ENCODE measurements at regions not wholly inside any gene's neighbourhood (a gene's known extent, or its start where the extent isn't known, plus 50 kb on each side); places are given as distances from the start of the nearest gene placed in this dataset.
"Not testable (repeated sequence)": the region's sequence is repeated elsewhere in the genome, so short reads cannot be mapped to it uniquely, and the experiment has no call there.

DNA sequence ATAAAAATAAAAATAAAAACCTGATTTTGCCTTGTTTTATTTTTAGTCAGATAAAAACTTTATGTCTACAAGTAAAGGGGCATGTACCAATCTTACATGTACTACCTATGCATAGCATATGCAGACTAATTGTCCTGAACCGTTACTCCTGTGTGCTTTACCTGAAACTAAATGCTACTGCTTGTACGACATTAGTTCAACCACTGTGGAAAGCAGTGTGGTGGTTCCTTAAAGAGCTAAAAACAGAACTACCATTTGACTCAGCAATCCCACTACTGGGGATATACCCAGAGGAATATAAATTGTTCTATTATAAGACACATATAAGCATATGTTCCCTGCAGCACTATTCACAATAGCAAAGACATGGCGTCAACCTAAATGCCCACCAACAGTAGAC, 426.0 kb upstream of the PMFBP1 start:
- no peak overlapping the region for H3K27ac Mint-ChIP-seq (ENCODE audit: unreplicated experiment)
- H3K4me3 Mint-ChIP-seq (ENCODE audit: unreplicated experiment), result no peak overlapping the region
- no peaks in the 10 kb centered on the region for H3K4me1 Mint-ChIP-seq (ENCODE audit: unreplicated experiment)
- H3K9me3 Mint-ChIP-seq (ENCODE audit: unreplicated experiment), result no peaks in the 10 kb centered on the region
- no peak for DNase-seq (ENCODE audit: low spot score)
- TF ChIP-seq, protein P1, sequence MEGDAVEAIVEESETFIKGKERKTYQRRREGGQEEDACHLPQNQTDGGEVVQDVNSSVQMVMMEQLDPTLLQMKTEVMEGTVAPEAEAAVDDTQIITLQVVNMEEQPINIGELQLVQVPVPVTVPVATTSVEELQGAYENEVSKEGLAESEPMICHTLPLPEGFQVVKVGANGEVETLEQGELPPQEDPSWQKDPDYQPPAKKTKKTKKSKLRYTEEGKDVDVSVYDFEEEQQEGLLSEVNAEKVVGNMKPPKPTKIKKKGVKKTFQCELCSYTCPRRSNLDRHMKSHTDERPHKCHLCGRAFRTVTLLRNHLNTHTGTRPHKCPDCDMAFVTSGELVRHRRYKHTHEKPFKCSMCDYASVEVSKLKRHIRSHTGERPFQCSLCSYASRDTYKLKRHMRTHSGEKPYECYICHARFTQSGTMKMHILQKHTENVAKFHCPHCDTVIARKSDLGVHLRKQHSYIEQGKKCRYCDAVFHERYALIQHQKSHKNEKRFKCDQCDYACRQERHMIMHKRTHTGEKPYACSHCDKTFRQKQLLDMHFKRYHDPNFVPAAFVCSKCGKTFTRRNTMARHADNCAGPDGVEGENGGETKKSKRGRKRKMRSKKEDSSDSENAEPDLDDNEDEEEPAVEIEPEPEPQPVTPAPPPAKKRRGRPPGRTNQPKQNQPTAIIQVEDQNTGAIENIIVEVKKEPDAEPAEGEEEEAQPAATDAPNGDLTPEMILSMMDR (IDR thresholded peaks at IDR 0.05; ENCODE audit: unreplicated experiment), result no peak
- H3K36me3 Mint-ChIP-seq (ENCODE audit: low read depth, unreplicated experiment), result no peaks in the 10 kb centered on the region
- peaks cover 1% of the 10 kb centered on the region for H3K27me3 Mint-ChIP-seq (ENCODE audit: unreplicated experiment)

GRCh38 chr16:72596373-72596772, 424.4 kb upstream of the PMFBP1 start:
- no peaks in the 10 kb centered on the region for H3K36me3 Mint-ChIP-seq (ENCODE audit: low read depth, unreplicated experiment)

DNA sequence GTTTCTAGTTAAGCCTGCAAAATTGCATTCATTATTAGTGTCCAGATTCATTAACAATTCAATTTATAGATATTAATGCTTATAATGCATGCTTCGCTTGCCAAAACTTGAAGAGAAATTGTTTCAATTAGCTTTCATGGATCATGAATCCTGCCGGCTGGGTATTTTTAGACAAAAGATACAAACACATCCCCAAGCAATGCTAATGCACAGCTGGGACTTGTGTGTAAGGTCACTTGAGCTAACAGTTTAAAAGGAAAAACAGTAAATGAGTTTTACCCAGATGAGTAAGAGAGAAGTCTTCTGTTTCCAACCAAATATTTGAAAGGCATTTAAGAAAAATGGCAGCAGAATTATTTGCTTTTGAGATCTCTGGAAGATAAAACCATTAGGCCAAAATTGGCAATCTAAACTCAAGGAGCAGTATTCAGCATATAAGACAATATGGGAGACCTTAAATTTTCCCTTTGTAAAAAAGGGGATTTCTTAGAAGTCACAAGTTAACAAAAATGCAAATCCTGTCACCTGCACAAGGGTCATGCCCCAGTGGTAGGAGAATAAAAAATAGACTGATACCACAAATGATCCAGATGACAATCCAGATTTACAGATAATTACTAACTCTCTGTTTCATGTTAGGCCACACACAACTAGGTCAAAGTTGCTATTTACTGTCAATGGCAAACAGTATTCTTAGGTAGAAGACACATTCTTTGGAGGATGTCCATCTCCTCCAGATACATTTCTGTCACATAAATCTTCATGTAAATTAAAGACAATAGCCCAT, 418.4 kb upstream of the PMFBP1 start:
- no peaks in the 10 kb centered on the region for H3K9me3 Mint-ChIP-seq (ENCODE audit: unreplicated experiment)
- DNase-seq (ENCODE audit: low spot score), result no peak

More at GRCh38 chr16:72596373-72596772, 424.4 kb upstream of the PMFBP1 start:
- Mint-ChIP-seq H3K4me3 (ENCODE audit: unreplicated experiment) (no peak overlapping the region), H3K9me3 (ENCODE audit: unreplicated experiment) (no peaks in the 10 kb centered on the region), H3K4me1 (ENCODE audit: unreplicated experiment) (no peaks in the 10 kb centered on the region), H3K27ac (ENCODE audit: unreplicated experiment) (no peak overlapping the region), H3K27me3 (ENCODE audit: unreplicated experiment) (peaks cover 1% of the 10 kb centered on the region)
- TF ChIP-seq, protein P1 (IDR thresholded peaks at IDR 0.05; ENCODE audit: unreplicated experiment), result no peak
- no peak for DNase-seq (ENCODE audit: low spot score)

DNA sequence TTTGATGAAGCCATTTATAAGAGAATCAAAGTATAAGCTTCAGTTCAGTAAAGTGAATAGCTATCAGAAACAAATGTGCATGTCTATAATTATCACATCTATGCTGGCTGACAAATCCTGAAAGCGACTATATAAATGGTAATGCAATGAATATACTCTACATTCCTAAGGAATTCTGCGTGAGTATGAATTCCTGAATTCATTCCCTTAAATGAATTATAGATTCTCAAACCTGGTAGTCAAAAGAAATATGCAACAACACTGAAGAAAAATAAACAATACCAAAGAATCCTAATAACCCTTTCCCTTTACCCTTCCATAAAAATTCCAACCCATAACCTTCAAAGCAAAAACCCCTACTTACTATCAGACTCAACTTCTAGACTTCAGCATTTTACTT, 416.6 kb upstream of the PMFBP1 start:
- no peaks in the 10 kb centered on the region for H3K36me3 Mint-ChIP-seq (ENCODE audit: low read depth, unreplicated experiment)
- no peaks in the 10 kb centered on the region for H3K9me3 Mint-ChIP-seq (ENCODE audit: unreplicated experiment)
- H3K27ac Mint-ChIP-seq (ENCODE audit: unreplicated experiment), result no peak overlapping the region
- no peaks in the 10 kb centered on the region for H3K27me3 Mint-ChIP-seq (ENCODE audit: unreplicated experiment)
- TF ChIP-seq, protein P1 (IDR thresholded peaks at IDR 0.05; ENCODE audit: unreplicated experiment), result no peak
- DNase-seq (ENCODE audit: low spot score), result no peak
- no peaks in the 10 kb centered on the region for H3K4me1 Mint-ChIP-seq (ENCODE audit: unreplicated experiment)
- H3K4me3 Mint-ChIP-seq (ENCODE audit: unreplicated experiment), result no peak overlapping the region

More for the DNA sequence above, 418.4 kb upstream of the PMFBP1 start:
- H3K4me3 Mint-ChIP-seq (ENCODE audit: unreplicated experiment), result no peak overlapping the region
- TF ChIP-seq, protein P1 (IDR thresholded peaks at IDR 0.05; ENCODE audit: unreplicated experiment), result no peak
- no peaks in the 10 kb centered on the region for H3K4me1 Mint-ChIP-seq (ENCODE audit: unreplicated experiment)
- no peak overlapping the region for H3K27ac Mint-ChIP-seq (ENCODE audit: unreplicated experiment)
- H3K36me3 Mint-ChIP-seq (ENCODE audit: low read depth, unreplicated experiment), result no peaks in the 10 kb centered on the region
- no peaks in the 10 kb centered on the region for H3K27me3 Mint-ChIP-seq (ENCODE audit: unreplicated experiment)

DNA sequence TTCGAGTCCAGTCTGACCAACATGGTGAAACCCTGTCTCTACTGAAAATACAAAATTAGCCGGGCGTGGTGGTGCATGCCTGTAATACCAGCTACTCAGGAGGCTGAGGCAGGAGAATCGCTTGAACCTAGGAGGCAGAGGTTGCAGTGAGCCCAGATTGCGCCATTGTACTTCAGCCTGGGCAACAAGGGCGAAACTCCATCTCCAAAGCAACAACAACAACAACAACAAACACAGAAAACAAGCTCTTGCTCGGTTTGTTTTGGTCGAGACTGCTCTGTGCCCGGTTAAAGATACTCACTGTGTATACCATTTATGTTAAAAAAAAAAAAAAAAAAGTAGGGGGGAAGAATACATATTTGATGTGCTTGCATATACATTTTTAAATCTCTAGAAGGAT, 406.1 kb upstream of the PMFBP1 start:
- DNase-seq (ENCODE audit: low spot score); H3K4me1 Mint-ChIP-seq (ENCODE audit: unreplicated experiment); H3K27me3 Mint-ChIP-seq (ENCODE audit: unreplicated experiment); H3K4me3 Mint-ChIP-seq (ENCODE audit: unreplicated experiment); H3K9me3 Mint-ChIP-seq (ENCODE audit: unreplicated experiment); H3K27ac Mint-ChIP-seq (ENCODE audit: unreplicated experiment); H3K36me3 Mint-ChIP-seq (ENCODE audit: low read depth, unreplicated experiment): not testable (repeated sequence)

Data from endothelial cell (in vitro differentiated cells).